Body of pancreas (tissue), 4 donors: ENCODE measurements at regions not wholly inside any gene's neighbourhood (a gene's known extent, or its start where the extent isn't known, plus 50 kb on each side); places are given as distances from the start of the nearest gene placed in this dataset.

Experiments used
- CTCF ChIP-seq, 7 experiments: fragments of 450-650 bp in 4 of 7; fragments of 200-600 bp in 3 of 7; sonication (generic) in 3 of 7; IDR thresholded peaks; one replicate each; pipeline ENCODE4 v1.5.1; 2016 to 2019; ENCODE audit warnings: antibody characterized with exemption in 7 of 7
- POLR2A ChIP-seq, 3 donors: fragments of 450-650 bp; IDR thresholded peaks; one replicate each; pipeline ENCODE4 v1.6.1; 2016; ENCODE audit warnings: antibody characterized with exemption in 3 of 3, mild to moderate bottlenecking in 2 of 3

- TF ChIP-seq CTCF (IDR thresholded peaks at IDR 0.05) = no peak
- TF ChIP-seq POLR2A (IDR thresholded peaks at IDR 0.05) = no peak
These were observed 390.4 kb upstream of the CELF4 start for GRCh38 chr18:37956020-37956419.
